ENCODE measurements at regions not wholly inside any gene's neighbourhood (a gene's known extent, or its start where the extent isn't known, plus 50 kb on each side); places are given as distances from the start of the nearest gene placed in this dataset.
A peak's percentile ranks its signal among the peaks of the same experiment; 100 is the strongest.

DNA sequence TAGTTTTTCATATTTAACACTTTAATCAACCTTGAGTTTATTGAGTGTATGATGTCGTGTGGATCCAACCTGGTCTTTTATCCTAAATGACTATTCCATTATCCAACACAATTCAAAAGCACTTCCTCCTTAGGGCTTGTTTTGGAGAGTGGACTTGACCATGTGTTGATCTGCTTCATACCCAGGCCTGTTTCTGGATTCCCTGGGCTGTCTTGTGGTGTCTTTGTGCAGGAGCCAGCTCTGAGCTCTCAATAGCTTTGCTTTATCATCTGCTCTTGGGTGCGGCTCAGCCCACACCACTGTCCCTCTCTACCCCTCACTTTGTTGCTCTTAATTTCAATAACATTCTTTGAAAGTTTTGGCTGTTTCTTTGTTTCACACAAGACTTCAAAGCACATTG is 70.9 kb upstream of the CHST15 start:
- H3K4me3 ChIP-seq (replicated peaks in 1 of 4; ENCODE audit: control extremely low read depth in 1 of 4, insufficient read depth in 1 of 4, low read depth in 3 of 4, low read length in 4 of 4): no peak overlapping the region
- no peak overlapping the region for H2AFZ ChIP-seq (ENCODE audit: low read length)
- no peaks in the 10 kb centered on the region for H3K36me3 ChIP-seq (ENCODE audit: control insufficient read depth, insufficient read depth, low read length)
- no peak overlapping the region for H3K9ac ChIP-seq (ENCODE audit: insufficient read depth, low read length)
- H3K27me3 ChIP-seq (ENCODE audit: control insufficient read depth, insufficient read depth, low read length): no peaks in the 10 kb centered on the region
- no peak overlapping the region for H3K4me2 ChIP-seq (ENCODE audit: extremely low read depth, insufficient read depth, low read length)
- H4K20me1 ChIP-seq (ENCODE audit: control insufficient read depth, extremely low read depth, insufficient read depth, low read length): no peaks in the 10 kb centered on the region
- no peaks in the 10 kb centered on the region for H3K9me3 ChIP-seq (ENCODE audit: control insufficient read depth, insufficient read depth, low read depth, low read length)
- peak in 1 of 2 donors; percentile 39 for DNase-seq (ENCODE audit: low read depth in 2 of 2)
- H3K4me1 ChIP-seq (ENCODE audit: control insufficient read depth, extremely low read depth, insufficient read depth, low read length): no peaks in the 10 kb centered on the region
- no peaks in the 10 kb centered on the region for H3K79me2 ChIP-seq (ENCODE audit: control insufficient read depth, insufficient read depth, low read length)
- H3K27ac ChIP-seq (ENCODE audit: insufficient read depth, low read length): no peak overlapping the region
- TF ChIP-seq EZH2 (IDR thresholded peaks at IDR 0.05; ENCODE audit: low read length, missing control alignments): no peak
- TF ChIP-seq, protein P1, sequence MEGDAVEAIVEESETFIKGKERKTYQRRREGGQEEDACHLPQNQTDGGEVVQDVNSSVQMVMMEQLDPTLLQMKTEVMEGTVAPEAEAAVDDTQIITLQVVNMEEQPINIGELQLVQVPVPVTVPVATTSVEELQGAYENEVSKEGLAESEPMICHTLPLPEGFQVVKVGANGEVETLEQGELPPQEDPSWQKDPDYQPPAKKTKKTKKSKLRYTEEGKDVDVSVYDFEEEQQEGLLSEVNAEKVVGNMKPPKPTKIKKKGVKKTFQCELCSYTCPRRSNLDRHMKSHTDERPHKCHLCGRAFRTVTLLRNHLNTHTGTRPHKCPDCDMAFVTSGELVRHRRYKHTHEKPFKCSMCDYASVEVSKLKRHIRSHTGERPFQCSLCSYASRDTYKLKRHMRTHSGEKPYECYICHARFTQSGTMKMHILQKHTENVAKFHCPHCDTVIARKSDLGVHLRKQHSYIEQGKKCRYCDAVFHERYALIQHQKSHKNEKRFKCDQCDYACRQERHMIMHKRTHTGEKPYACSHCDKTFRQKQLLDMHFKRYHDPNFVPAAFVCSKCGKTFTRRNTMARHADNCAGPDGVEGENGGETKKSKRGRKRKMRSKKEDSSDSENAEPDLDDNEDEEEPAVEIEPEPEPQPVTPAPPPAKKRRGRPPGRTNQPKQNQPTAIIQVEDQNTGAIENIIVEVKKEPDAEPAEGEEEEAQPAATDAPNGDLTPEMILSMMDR (conservative IDR thresholded peaks at IDR 0.05 in 1 of 2, IDR thresholded peaks at IDR 0.05 in 1 of 2; ENCODE audit: low read depth in 1 of 2, low read length in 2 of 2): no peak

DNA sequence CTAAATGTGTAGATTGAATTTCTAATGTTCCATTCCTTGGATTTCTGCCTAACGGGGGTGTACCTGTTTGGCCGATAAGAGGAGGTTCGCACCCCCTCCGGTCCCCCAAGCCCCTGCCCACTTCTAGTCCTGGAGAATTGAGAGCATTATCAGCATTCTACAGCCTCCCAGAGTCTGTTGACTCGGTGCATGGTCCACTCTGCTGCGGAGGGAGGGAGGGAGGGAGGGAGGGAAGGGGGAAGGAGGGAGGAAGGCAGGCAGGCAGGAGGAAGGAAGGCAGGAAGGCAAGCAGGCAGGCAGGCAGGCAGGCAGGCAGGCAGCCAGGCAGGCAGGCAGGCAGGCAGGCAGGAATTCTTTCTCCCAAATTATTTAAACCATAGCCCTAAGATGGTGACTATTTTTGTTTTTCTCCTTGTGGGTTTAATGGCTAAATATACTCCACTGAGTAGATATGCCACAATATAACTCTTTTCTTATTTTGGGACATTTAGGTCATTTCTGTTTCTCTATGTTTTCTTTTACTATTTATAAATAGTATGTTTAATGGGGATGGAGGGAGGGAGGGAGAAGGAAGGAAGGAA is 69.5 kb upstream of the CHST15 start:
- Histone ChIP-seq H3K4me1 (ENCODE audit: control insufficient read depth, extremely low read depth, insufficient read depth, low read length) (no peaks in the 10 kb centered on the region), H3K27me3 (ENCODE audit: control insufficient read depth, insufficient read depth, low read length) (no peaks in the 10 kb centered on the region), H3K9ac (ENCODE audit: insufficient read depth, low read length) (no peak overlapping the region), H3K79me2 (ENCODE audit: control insufficient read depth, insufficient read depth, low read length) (no peaks in the 10 kb centered on the region), H2AFZ (ENCODE audit: low read length) (no peak overlapping the region), H3K4me3 (replicated peaks in 1 of 4; ENCODE audit: control extremely low read depth in 1 of 4, insufficient read depth in 1 of 4, low read depth in 3 of 4, low read length in 4 of 4) (no peak overlapping the region), H3K9me3 (ENCODE audit: control insufficient read depth, insufficient read depth, low read depth, low read length) (no peaks in the 10 kb centered on the region), H3K4me2 (ENCODE audit: extremely low read depth, insufficient read depth, low read length) (no peak overlapping the region), H4K20me1 (ENCODE audit: control insufficient read depth, extremely low read depth, insufficient read depth, low read length) (no peaks in the 10 kb centered on the region), H3K27ac (ENCODE audit: insufficient read depth, low read length) (no peak overlapping the region), H3K36me3 (ENCODE audit: control insufficient read depth, insufficient read depth, low read length) (no peaks in the 10 kb centered on the region)
- no peak for TF ChIP-seq EZH2 (IDR thresholded peaks at IDR 0.05; ENCODE audit: low read length, missing control alignments)
- TF ChIP-seq, protein P1 (conservative IDR thresholded peaks at IDR 0.05 in 1 of 2, IDR thresholded peaks at IDR 0.05 in 1 of 2; ENCODE audit: low read depth in 1 of 2, low read length in 2 of 2): no peak
- DNase-seq (ENCODE audit: low read depth in 2 of 2): no peak

DNA sequence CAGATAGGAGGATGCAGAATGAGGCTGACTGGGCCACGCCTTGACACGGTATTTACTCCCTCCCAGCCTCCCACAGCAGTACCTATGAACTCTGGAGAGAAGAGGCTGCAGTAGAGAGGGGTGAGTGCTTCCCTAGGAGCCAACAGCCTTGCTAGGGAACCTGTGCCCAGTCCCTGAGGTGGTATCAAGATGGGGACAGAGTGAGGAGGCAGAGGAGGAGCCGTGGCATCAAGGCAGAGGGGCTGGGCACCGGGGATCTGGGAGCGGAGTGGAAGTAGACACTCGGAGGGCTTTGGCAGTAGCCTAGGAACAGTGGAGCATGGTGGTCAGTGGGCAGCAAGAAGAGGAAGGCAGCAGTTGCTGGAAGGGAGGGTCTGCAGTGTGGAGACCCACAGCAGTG is 68.7 kb upstream of the CHST15 start:
- Histone ChIP-seq H3K27ac (ENCODE audit: insufficient read depth, low read length) (no peak overlapping the region), H3K4me1 (ENCODE audit: control insufficient read depth, extremely low read depth, insufficient read depth, low read length) (no peaks in the 10 kb centered on the region), H3K9ac (ENCODE audit: insufficient read depth, low read length) (no peak overlapping the region), H3K36me3 (ENCODE audit: control insufficient read depth, insufficient read depth, low read length) (no peaks in the 10 kb centered on the region), H3K79me2 (ENCODE audit: control insufficient read depth, insufficient read depth, low read length) (no peaks in the 10 kb centered on the region), H2AFZ (ENCODE audit: low read length) (no peak overlapping the region), H4K20me1 (ENCODE audit: control insufficient read depth, extremely low read depth, insufficient read depth, low read length) (no peaks in the 10 kb centered on the region), H3K27me3 (ENCODE audit: control insufficient read depth, insufficient read depth, low read length) (no peaks in the 10 kb centered on the region), H3K4me3 (replicated peaks in 1 of 4; ENCODE audit: control extremely low read depth in 1 of 4, insufficient read depth in 1 of 4, low read depth in 3 of 4, low read length in 4 of 4) (no peak overlapping the region), H3K4me2 (ENCODE audit: extremely low read depth, insufficient read depth, low read length) (no peak overlapping the region), H3K9me3 (ENCODE audit: control insufficient read depth, insufficient read depth, low read depth, low read length) (no peaks in the 10 kb centered on the region)
- TF ChIP-seq, protein P1 (conservative IDR thresholded peaks at IDR 0.05 in 1 of 2, IDR thresholded peaks at IDR 0.05 in 1 of 2; ENCODE audit: low read depth in 1 of 2, low read length in 2 of 2): no peak
- DNase-seq (ENCODE audit: low read depth in 2 of 2): no peak

All from fibroblast of lung (primary cell).